ENCODE measurements at regions not wholly inside any gene's neighbourhood (a gene's known extent, or its start where the extent isn't known, plus 50 kb on each side); places are given as distances from the start of the nearest gene placed in this dataset.

DNA sequence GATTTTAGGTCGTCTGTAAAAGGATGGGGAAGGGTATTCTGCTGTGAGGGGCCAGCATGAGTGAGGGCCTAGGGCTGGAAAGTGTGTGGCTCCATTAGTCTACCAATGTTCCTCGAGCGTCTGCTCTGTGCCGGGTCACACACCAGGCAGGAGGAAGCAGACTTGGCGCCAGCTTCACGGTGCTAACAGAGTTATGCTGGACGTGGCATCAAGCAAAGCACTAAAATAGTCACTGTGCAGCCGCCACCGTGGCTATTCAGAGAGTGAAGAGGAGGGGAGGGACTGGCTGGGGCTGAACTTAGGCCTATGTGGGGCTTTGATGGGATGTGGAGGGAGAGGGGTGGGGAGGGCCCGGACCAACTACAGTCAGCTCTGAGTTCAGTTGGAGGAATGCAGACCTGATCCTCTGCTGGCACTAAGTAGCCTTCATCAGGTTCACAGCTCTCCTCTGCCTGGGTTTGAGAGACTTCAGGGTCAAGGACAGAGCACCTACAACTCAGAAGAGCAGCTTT lies 83.9 kb upstream of the MSX1 start:
- TF ChIP-seq, protein P1, sequence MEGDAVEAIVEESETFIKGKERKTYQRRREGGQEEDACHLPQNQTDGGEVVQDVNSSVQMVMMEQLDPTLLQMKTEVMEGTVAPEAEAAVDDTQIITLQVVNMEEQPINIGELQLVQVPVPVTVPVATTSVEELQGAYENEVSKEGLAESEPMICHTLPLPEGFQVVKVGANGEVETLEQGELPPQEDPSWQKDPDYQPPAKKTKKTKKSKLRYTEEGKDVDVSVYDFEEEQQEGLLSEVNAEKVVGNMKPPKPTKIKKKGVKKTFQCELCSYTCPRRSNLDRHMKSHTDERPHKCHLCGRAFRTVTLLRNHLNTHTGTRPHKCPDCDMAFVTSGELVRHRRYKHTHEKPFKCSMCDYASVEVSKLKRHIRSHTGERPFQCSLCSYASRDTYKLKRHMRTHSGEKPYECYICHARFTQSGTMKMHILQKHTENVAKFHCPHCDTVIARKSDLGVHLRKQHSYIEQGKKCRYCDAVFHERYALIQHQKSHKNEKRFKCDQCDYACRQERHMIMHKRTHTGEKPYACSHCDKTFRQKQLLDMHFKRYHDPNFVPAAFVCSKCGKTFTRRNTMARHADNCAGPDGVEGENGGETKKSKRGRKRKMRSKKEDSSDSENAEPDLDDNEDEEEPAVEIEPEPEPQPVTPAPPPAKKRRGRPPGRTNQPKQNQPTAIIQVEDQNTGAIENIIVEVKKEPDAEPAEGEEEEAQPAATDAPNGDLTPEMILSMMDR (IDR thresholded peaks at IDR 0.05 in 8 of 11, conservative IDR thresholded peaks at IDR 0.05 in 3 of 11), result no peak
- TF ChIP-seq POLR2A (IDR thresholded peaks at IDR 0.05) (no peak), POLR2AphosphoS5 (IDR thresholded peaks at IDR 0.05) (no peak)

Measured in spleen (tissue), 7 donors.